ENCODE measurements at regions not wholly inside any gene's neighbourhood (a gene's known extent, or its start where the extent isn't known, plus 50 kb on each side); places are given as distances from the start of the nearest gene placed in this dataset.

- Histone ChIP-seq H3K36me3 (no peaks in the 10 kb centered on the region), H3K9me3 (replicated peaks) (no peaks in the 10 kb centered on the region), H3K27me3 (replicated peaks) (no peaks in the 10 kb centered on the region), H3K4me3 (no peak overlapping the region), H3K4me1 (replicated peaks) (peaks cover 17% of the 10 kb centered on the region), H3K27ac (no peak overlapping the region)
- no peak for DNase-seq (ENCODE audit: low read depth in 1 of 2, low spot score in 2 of 2)
Measured at GRCh38 chr3:18114894-18115293, 310.2 kb downstream of the SATB1 start.

GRCh38 chr3:18113417-18113816, 311.7 kb downstream of the SATB1 start:
- H3K4me1 ChIP-seq (replicated peaks): peaks cover 8% of the 10 kb centered on the region
- no peak overlapping the region for H3K27ac ChIP-seq
- H3K27me3 ChIP-seq (replicated peaks): no peaks in the 10 kb centered on the region
- no peaks in the 10 kb centered on the region for H3K36me3 ChIP-seq
- DNase-seq (ENCODE audit: low read depth in 1 of 2, low spot score in 2 of 2): no peak
- H3K4me3 ChIP-seq: no peak overlapping the region
- no peaks in the 10 kb centered on the region for H3K9me3 ChIP-seq (replicated peaks)

- Histone ChIP-seq H3K9me3 (replicated peaks) (no peaks in the 10 kb centered on the region), H3K27ac (no peak overlapping the region), H3K4me3 (no peak overlapping the region), H3K36me3 (no peaks in the 10 kb centered on the region), H3K27me3 (replicated peaks) (no peaks in the 10 kb centered on the region), H3K4me1 (replicated peaks) (peaks cover 8% of the 10 kb centered on the region)
- no peak for DNase-seq (ENCODE audit: low read depth in 1 of 2, low spot score in 2 of 2)
Measured at GRCh38 chr3:18112674-18113375, 312.3 kb downstream of the SATB1 start.

GRCh38 chr3:18111796-18112232, 313.3 kb downstream of the SATB1 start:
- DNase-seq (ENCODE audit: low read depth in 1 of 2, low spot score in 2 of 2): peak in 1 of 2 experiments; percentile 46
- peak overlapping the region; percentile 24; the same call in 1 of the 2 replicates for H3K27ac ChIP-seq

GRCh38 chr3:18103591-18103990, 321.5 kb downstream of the SATB1 start:
- no peaks in the 10 kb centered on the region for H3K27me3 ChIP-seq (replicated peaks)
- H3K36me3 ChIP-seq: no peaks in the 10 kb centered on the region
- H3K9me3 ChIP-seq (replicated peaks): no peaks in the 10 kb centered on the region
- no peak for DNase-seq (ENCODE audit: low read depth in 1 of 2, low spot score in 2 of 2)
- H3K4me3 ChIP-seq: no peak overlapping the region
- peaks cover 20% of the 10 kb centered on the region for H3K4me1 ChIP-seq (replicated peaks)
- no peak overlapping the region for H3K27ac ChIP-seq

More at GRCh38 chr3:18111796-18112232, 313.3 kb downstream of the SATB1 start:
- Histone ChIP-seq H3K27me3 (replicated peaks) (no peaks in the 10 kb centered on the region), H3K9me3 (replicated peaks) (no peaks in the 10 kb centered on the region), H3K36me3 (no peaks in the 10 kb centered on the region), H3K4me3 (peak overlapping the region; percentile 15; the same call in 1 of the 2 replicates), H3K4me1 (replicated peaks) (peaks cover 2% of the 10 kb centered on the region)

- peaks cover 3% of the 10 kb centered on the region; the same call in 1 of the 2 replicates for H3K9me3 ChIP-seq (replicated peaks)
- no peak overlapping the region for H3K4me3 ChIP-seq
- no peaks in the 10 kb centered on the region for H3K27me3 ChIP-seq (replicated peaks)
- H3K27ac ChIP-seq: peak overlapping the region; percentile 82
- H3K36me3 ChIP-seq: no peaks in the 10 kb centered on the region
- peaks cover 22% of the 10 kb centered on the region for H3K4me1 ChIP-seq (replicated peaks)
- DNase-seq (ENCODE audit: low read depth in 1 of 2, low spot score in 2 of 2): peak in 1 of 2 experiments; percentile 30
Measured at GRCh38 chr3:18100121-18100520, 325.0 kb downstream of the SATB1 start.

GRCh38 chr3:18099611-18100010, 325.5 kb downstream of the SATB1 start:
- H3K27ac ChIP-seq: peak overlapping the region; percentile 82
- H3K4me1 ChIP-seq (replicated peaks): peaks cover 22% of the 10 kb centered on the region
- H3K36me3 ChIP-seq: no peaks in the 10 kb centered on the region
- H3K27me3 ChIP-seq (replicated peaks): no peaks in the 10 kb centered on the region
- peak in 1 of 2 experiments; percentile 34 for DNase-seq (ENCODE audit: low read depth in 1 of 2, low spot score in 2 of 2)
- H3K9me3 ChIP-seq (replicated peaks): peaks cover 3% of the 10 kb centered on the region; the same call in 1 of the 2 replicates
- no peak overlapping the region for H3K4me3 ChIP-seq

GRCh38 chr3:18098960-18099587, 326.1 kb downstream of the SATB1 start:
- Histone ChIP-seq H3K36me3 (no peaks in the 10 kb centered on the region), H3K27ac (peak overlapping the region; percentile 82), H3K4me3 (no peak overlapping the region), H3K9me3 (replicated peaks) (peaks cover 3% of the 10 kb centered on the region; the same call in 1 of the 2 replicates), H3K4me1 (replicated peaks) (peaks cover 22% of the 10 kb centered on the region), H3K27me3 (replicated peaks) (no peaks in the 10 kb centered on the region)
- peak; percentile 93 to 95 for DNase-seq (ENCODE audit: low read depth in 1 of 2, low spot score in 2 of 2)

GRCh38 chr3:18097989-18098388, 327.1 kb downstream of the SATB1 start:
- no peak for DNase-seq (ENCODE audit: low read depth in 1 of 2, low spot score in 2 of 2)
- Histone ChIP-seq H3K4me3 (no peak overlapping the region), H3K9me3 (replicated peaks) (peaks cover 3% of the 10 kb centered on the region; the same call in 1 of the 2 replicates), H3K27me3 (replicated peaks) (no peaks in the 10 kb centered on the region), H3K27ac (no peak overlapping the region), H3K36me3 (no peaks in the 10 kb centered on the region), H3K4me1 (replicated peaks) (peaks cover 22% of the 10 kb centered on the region)

- Histone ChIP-seq H3K4me3 (no peak overlapping the region), H3K27me3 (replicated peaks) (no peaks in the 10 kb centered on the region)
Measured at GRCh38 chr3:18097473-18097872, 327.7 kb downstream of the SATB1 start.

GRCh38 chr3:18092726-18093125, 332.4 kb downstream of the SATB1 start:
- no peaks in the 10 kb centered on the region for H3K4me1 ChIP-seq (replicated peaks)
- H3K27ac ChIP-seq: no peak overlapping the region
- DNase-seq (ENCODE audit: low read depth in 1 of 2, low spot score in 2 of 2): no peak
- no peaks in the 10 kb centered on the region for H3K36me3 ChIP-seq
- H3K4me3 ChIP-seq: no peak overlapping the region
- H3K27me3 ChIP-seq (replicated peaks): no peaks in the 10 kb centered on the region
- peaks cover 3% of the 10 kb centered on the region; the same call in 1 of the 2 replicates for H3K9me3 ChIP-seq (replicated peaks)

More at GRCh38 chr3:18097473-18097872, 327.7 kb downstream of the SATB1 start:
- Histone ChIP-seq H3K27ac (no peak overlapping the region), H3K36me3 (no peaks in the 10 kb centered on the region), H3K4me1 (replicated peaks) (peaks cover 22% of the 10 kb centered on the region), H3K9me3 (replicated peaks) (peaks cover 3% of the 10 kb centered on the region; the same call in 1 of the 2 replicates)
- DNase-seq (ENCODE audit: low read depth in 1 of 2, low spot score in 2 of 2): no peak

- Histone ChIP-seq H3K27me3 (replicated peaks) (no peaks in the 10 kb centered on the region), H3K27ac (no peak overlapping the region)
- DNase-seq (ENCODE audit: low read depth in 1 of 2, low spot score in 2 of 2): no peak
Measured at GRCh38 chr3:18090377-18090776, 334.8 kb downstream of the SATB1 start.

GRCh38 chr3:18087988-18088387, 337.2 kb downstream of the SATB1 start:
- Histone ChIP-seq H3K4me3 (no peak overlapping the region), H3K36me3 (no peaks in the 10 kb centered on the region), H3K27me3 (replicated peaks) (no peaks in the 10 kb centered on the region), H3K4me1 (replicated peaks) (no peaks in the 10 kb centered on the region; the same call in 1 of the 2 replicates), H3K9me3 (replicated peaks) (no peaks in the 10 kb centered on the region), H3K27ac (no peak overlapping the region)
- no peak for DNase-seq (ENCODE audit: low read depth in 1 of 2, low spot score in 2 of 2)

More at GRCh38 chr3:18090377-18090776, 334.8 kb downstream of the SATB1 start:
- Histone ChIP-seq H3K4me3 (no peak overlapping the region), H3K4me1 (replicated peaks) (no peaks in the 10 kb centered on the region; the same call in 1 of the 2 replicates), H3K36me3 (no peaks in the 10 kb centered on the region), H3K9me3 (replicated peaks) (no peaks in the 10 kb centered on the region)

- DNase-seq (ENCODE audit: low read depth in 1 of 2, low spot score in 2 of 2): no peak
- H3K4me3 ChIP-seq: no peak overlapping the region
- no peaks in the 10 kb centered on the region for H3K9me3 ChIP-seq (replicated peaks)
- H3K27ac ChIP-seq: no peak overlapping the region
- H3K27me3 ChIP-seq (replicated peaks): no peaks in the 10 kb centered on the region
- no peaks in the 10 kb centered on the region; the same call in 1 of the 2 replicates for H3K4me1 ChIP-seq (replicated peaks)
- no peaks in the 10 kb centered on the region for H3K36me3 ChIP-seq
Measured at GRCh38 chr3:18086760-18087159, 338.4 kb downstream of the SATB1 start.
